ENCODE measurements at regions not wholly inside any gene's neighbourhood (a gene's known extent, or its start where the extent isn't known, plus 50 kb on each side); places are given as distances from the start of the nearest gene placed in this dataset.

- H3K79me2 ChIP-seq (ENCODE audit: low read length) = no peaks in the 10 kb centered on the region
- H4K20me1 ChIP-seq (ENCODE audit: insufficient read depth, low read length) = no peaks in the 10 kb centered on the region
- no peak for TF ChIP-seq EZH2 (optimal IDR thresholded peaks at IDR 0.05; ENCODE audit: low read depth, low read length)
- TF ChIP-seq EZH2phosphoT487 (IDR thresholded peaks at IDR 0.05; ENCODE audit: low read length) = no peak
- no peak for TF ChIP-seq CTCF (IDR thresholded peaks at IDR 0.05; ENCODE audit: low read length)
- H3K9ac ChIP-seq (ENCODE audit: low read length) = no peak overlapping the region
- H3K9me2 ChIP-seq (replicated peaks; ENCODE audit: insufficient read depth, low read length) = no peaks in the 10 kb centered on the region
- H3K4me1 ChIP-seq (ENCODE audit: low read length) = no peaks in the 10 kb centered on the region
- no peak overlapping the region for H2AFZ ChIP-seq (ENCODE audit: low read length)
- no peaks in the 10 kb centered on the region for H3K27me3 ChIP-seq (replicated peaks; ENCODE audit: insufficient read depth, low read length)
- no peaks in the 10 kb centered on the region for H3K36me3 ChIP-seq (replicated peaks; ENCODE audit: insufficient read depth, low read length)
- H3K4me2 ChIP-seq (ENCODE audit: low read depth, low read length) = no peak overlapping the region
- H3K27ac ChIP-seq (ENCODE audit: low read length) = no peak overlapping the region
- H3K9me3 ChIP-seq (replicated peaks; ENCODE audit: insufficient read depth, low read length) = no peaks in the 10 kb centered on the region
- no peak overlapping the region for H3K4me3 ChIP-seq (ENCODE audit: low read length)
- no peak for DNase-seq
- H3F3A ChIP-seq (ENCODE audit: insufficient read depth, low read length) = no peaks in the 10 kb centered on the region
These were observed 582.0 kb downstream of the PKHD1 start for GRCh38 chr6:51505434-51505833.

GRCh38 chr6:51509597-51509996, 577.8 kb downstream of the PKHD1 start:
- no peak overlapping the region for H3K4me2 ChIP-seq (ENCODE audit: low read depth, low read length)
- H3K9me2 ChIP-seq (replicated peaks; ENCODE audit: insufficient read depth, low read length) = no peaks in the 10 kb centered on the region
- H2AFZ ChIP-seq (ENCODE audit: low read length) = no peak overlapping the region
- H3K79me2 ChIP-seq (ENCODE audit: low read length) = no peaks in the 10 kb centered on the region
- H3K27me3 ChIP-seq (replicated peaks; ENCODE audit: insufficient read depth, low read length) = no peaks in the 10 kb centered on the region
- no peaks in the 10 kb centered on the region for H3K36me3 ChIP-seq (replicated peaks; ENCODE audit: insufficient read depth, low read length)
- no peak overlapping the region for H3K4me3 ChIP-seq (ENCODE audit: low read length)
- H3K27ac ChIP-seq (ENCODE audit: low read length) = no peak overlapping the region
- H3K4me1 ChIP-seq (ENCODE audit: low read length) = no peaks in the 10 kb centered on the region
- H4K20me1 ChIP-seq (ENCODE audit: insufficient read depth, low read length) = no peaks in the 10 kb centered on the region
- no peaks in the 10 kb centered on the region for H3F3A ChIP-seq (ENCODE audit: insufficient read depth, low read length)
- TF ChIP-seq CTCF (IDR thresholded peaks at IDR 0.05; ENCODE audit: low read length) (no peak), EZH2 (optimal IDR thresholded peaks at IDR 0.05; ENCODE audit: low read depth, low read length) (no peak), EZH2phosphoT487 (IDR thresholded peaks at IDR 0.05; ENCODE audit: low read length) (no peak)
- H3K9me3 ChIP-seq (replicated peaks; ENCODE audit: insufficient read depth, low read length) = no peaks in the 10 kb centered on the region
- no peak overlapping the region for H3K9ac ChIP-seq (ENCODE audit: low read length)
- no peak for DNase-seq

GRCh38 chr6:51511081-51511480, 576.3 kb downstream of the PKHD1 start:
- TF ChIP-seq EZH2 (optimal IDR thresholded peaks at IDR 0.05; ENCODE audit: low read depth, low read length) (no peak), CTCF (IDR thresholded peaks at IDR 0.05; ENCODE audit: low read length) (no peak), EZH2phosphoT487 (IDR thresholded peaks at IDR 0.05; ENCODE audit: low read length) (no peak)
- H3K4me1 ChIP-seq (ENCODE audit: low read length) = no peaks in the 10 kb centered on the region
- no peak overlapping the region for H3K9ac ChIP-seq (ENCODE audit: low read length)
- H3K27ac ChIP-seq (ENCODE audit: low read length) = no peak overlapping the region
- H4K20me1 ChIP-seq (ENCODE audit: insufficient read depth, low read length) = no peaks in the 10 kb centered on the region
- DNase-seq = no peak
- no peaks in the 10 kb centered on the region for H3K27me3 ChIP-seq (replicated peaks; ENCODE audit: insufficient read depth, low read length)
- H3K79me2 ChIP-seq (ENCODE audit: low read length) = no peaks in the 10 kb centered on the region
- no peaks in the 10 kb centered on the region for H3K36me3 ChIP-seq (replicated peaks; ENCODE audit: insufficient read depth, low read length)
- no peaks in the 10 kb centered on the region for H3K9me2 ChIP-seq (replicated peaks; ENCODE audit: insufficient read depth, low read length)
- H3K9me3 ChIP-seq (replicated peaks; ENCODE audit: insufficient read depth, low read length) = no peaks in the 10 kb centered on the region
- no peaks in the 10 kb centered on the region for H3F3A ChIP-seq (ENCODE audit: insufficient read depth, low read length)
- H3K4me3 ChIP-seq (ENCODE audit: low read length) = no peak overlapping the region
- no peak overlapping the region for H2AFZ ChIP-seq (ENCODE audit: low read length)
- no peak overlapping the region for H3K4me2 ChIP-seq (ENCODE audit: low read depth, low read length)
